Fibroblast of villous mesenchyme (primary cell): ENCODE measurements at regions not wholly inside any gene's neighbourhood (a gene's known extent, or its start where the extent isn't known, plus 50 kb on each side); places are given as distances from the start of the nearest gene placed in this dataset.

Experiments used
- DNase-seq: peaks from one replicate; pipeline ENCODE4 v3.0.0-alpha.2; 2010; ENCODE audit warnings: low read depth
- H3K4me3 ChIP-seq: 2 replicates; pipeline ENCODE4 v1.5.1; 2011; ENCODE audit warnings: low read depth, mild to moderate bottlenecking, low read length
- CTCF ChIP-seq: IDR thresholded peaks from 2 replicates; pipeline ENCODE4 v1.5.1; 2012; ENCODE audit warnings: low read depth, mild to moderate bottlenecking, low read length; ENCODE audit not compliant: insufficient read depth

- no peak overlapping the region for H3K4me3 ChIP-seq
- DNase-seq: no peak
- TF ChIP-seq CTCF: no peak
Measured at GRCh38 chr21:16074950-16075489, 345.2 kb downstream of the USP25 start.

- H3K4me3 ChIP-seq: no peak overlapping the region
- no peak for DNase-seq
Measured at GRCh38 chr21:16075649-16076282, 346.0 kb downstream of the USP25 start.

GRCh38 chr21:16076465-16076864 lies 346.7 kb downstream of the USP25 start:
- no peak overlapping the region for H3K4me3 ChIP-seq
- no peak for TF ChIP-seq CTCF
- DNase-seq: no peak

More at GRCh38 chr21:16075649-16076282, 346.0 kb downstream of the USP25 start:
- no peak for TF ChIP-seq CTCF

- TF ChIP-seq CTCF: no peak
- no peak for DNase-seq
- H3K4me3 ChIP-seq: no peak overlapping the region
Measured at GRCh38 chr21:16078382-16078781, 348.6 kb downstream of the USP25 start.

- no peak for TF ChIP-seq CTCF
- DNase-seq: peak; percentile 31
Measured at GRCh38 chr21:16079830-16080229, 350.0 kb downstream of the USP25 start.

GRCh38 chr21:16081304-16081703 lies 351.5 kb downstream of the USP25 start:
- no peak for TF ChIP-seq CTCF
- no peak for DNase-seq
- no peak overlapping the region for H3K4me3 ChIP-seq

More at GRCh38 chr21:16079830-16080229, 350.0 kb downstream of the USP25 start:
- no peak overlapping the region for H3K4me3 ChIP-seq
